Upper lobe of right lung (tissue), 1 donor: ENCODE measurements at regions not wholly inside any gene's neighbourhood (a gene's known extent, or its start where the extent isn't known, plus 50 kb on each side); places are given as distances from the start of the nearest gene placed in this dataset.
A peak's percentile ranks its signal among the peaks of the same experiment; 100 is the strongest.

ENCODE experiments used
- ATAC-seq: fragments of 200-7000 bp; cut with Tn5 transposase; one replicate; pipeline ENCODE4 v1.9.1; 2020; ENCODE audit warnings: mild to moderate bottlenecking, moderate library complexity
- DNase-seq: peaks from one replicate; pipeline ENCODE4 v3.0.0-alpha.2; 2020
- H3K27ac ChIP-seq: fragments of 200-600 bp; one replicate; pipeline ENCODE4 v1.8.0; 2022
- H3K27me3 ChIP-seq: fragments of 200-600 bp; one replicate; pipeline ENCODE4 v1.8.0; 2022; ENCODE audit warnings: mild to moderate bottlenecking
- H3K36me3 ChIP-seq: fragments of 200-600 bp; one replicate; pipeline ENCODE4 v1.8.0; 2022
- H3K4me1 ChIP-seq: fragments of 200-600 bp; one replicate; pipeline ENCODE4 v1.8.0; 2022
- H3K4me3 ChIP-seq: fragments of 200-600 bp; one replicate; pipeline ENCODE4 v1.8.0; 2022; ENCODE audit warnings: mild to moderate bottlenecking
- H3K9me3 ChIP-seq: fragments of 200-600 bp; one replicate; pipeline ENCODE4 v1.8.0; 2022
- CTCF ChIP-seq: fragments of 200-600 bp; IDR thresholded peaks from one replicate; pipeline ENCODE4 v1.8.0; 2022; ENCODE audit warnings: antibody characterized with exemption
- intact Hi-C: fragments of 100-400 bp; cut with DNase I; formaldehyde crosslinking; loops from one replicate; pipeline ENCODE4 v1.11.0; 2022
- donor health status: DM: no; HTN: yes; CAD: no; lungs with severe emphysema.

- no peaks in the 10 kb centered on the region for H3K27me3 ChIP-seq
- no peaks in the 10 kb centered on the region for H3K36me3 ChIP-seq
- H3K4me1 ChIP-seq: no peaks in the 10 kb centered on the region
- no peak overlapping the region for H3K4me3 ChIP-seq
- no peaks in the 10 kb centered on the region for H3K9me3 ChIP-seq
- H3K27ac ChIP-seq: no peak overlapping the region
- intact Hi-C loops: no loop called here
- no peak for TF ChIP-seq CTCF
- ATAC-seq (no peak), DNase-seq (no peak)
Measured at GRCh38 chr2:149715894-149716293, 128.3 kb upstream of the MMADHC start.

GRCh38 chr2:149715005-149715592 lies 127.5 kb upstream of the MMADHC start:
- H3K27ac ChIP-seq: no peak overlapping the region
- H3K36me3 ChIP-seq: no peaks in the 10 kb centered on the region
- no peaks in the 10 kb centered on the region for H3K27me3 ChIP-seq
- H3K9me3 ChIP-seq: no peaks in the 10 kb centered on the region
- peak; percentile 40 for TF ChIP-seq CTCF
- no peak for DNase-seq
- intact Hi-C loops: no loop called here
- no peaks in the 10 kb centered on the region for H3K4me1 ChIP-seq
- ATAC-seq: peak; percentile 66
- H3K4me3 ChIP-seq: no peak overlapping the region

GRCh38 chr2:149709496-149710263 lies 122.1 kb upstream of the MMADHC start:
- Histone ChIP-seq H3K4me3 (no peak overlapping the region), H3K27me3 (no peaks in the 10 kb centered on the region), H3K27ac (no peak overlapping the region), H3K9me3 (no peaks in the 10 kb centered on the region), H3K4me1 (no peaks in the 10 kb centered on the region), H3K36me3 (no peaks in the 10 kb centered on the region)
- no peak for ATAC-seq
- no peak for DNase-seq
- no peak for TF ChIP-seq CTCF
- intact Hi-C loops: no loop called here

GRCh38 chr2:149703281-149703680 lies 115.7 kb upstream of the MMADHC start:
- Histone ChIP-seq H3K27me3 (no peaks in the 10 kb centered on the region), H3K27ac (no peak overlapping the region), H3K9me3 (no peaks in the 10 kb centered on the region), H3K4me1 (no peaks in the 10 kb centered on the region), H3K4me3 (no peak overlapping the region), H3K36me3 (no peaks in the 10 kb centered on the region)
- no peak for TF ChIP-seq CTCF
- ATAC-seq (no peak), DNase-seq (no peak)
- intact Hi-C loops: no loop called here

GRCh38 chr2:149702571-149702970 lies 115.0 kb upstream of the MMADHC start:
- H3K27me3 ChIP-seq: no peaks in the 10 kb centered on the region
- no peaks in the 10 kb centered on the region for H3K36me3 ChIP-seq
- H3K4me1 ChIP-seq: no peaks in the 10 kb centered on the region
- TF ChIP-seq CTCF: no peak
- H3K9me3 ChIP-seq: no peaks in the 10 kb centered on the region
- intact Hi-C loops: no loop called here
- no peak overlapping the region for H3K27ac ChIP-seq
- H3K4me3 ChIP-seq: no peak overlapping the region
- DNase-seq (no peak), ATAC-seq (no peak)
